A673 (cell line): ENCODE measurements at regions not wholly inside any gene's neighbourhood (a gene's known extent, or its start where the extent isn't known, plus 50 kb on each side); places are given as distances from the start of the nearest gene placed in this dataset.

ENCODE experiments used
- EZH2 ChIP-seq: fragments of 200-600 bp; sonication (generic); IDR thresholded peaks from 2 replicates; pipeline ENCODE4 v1.6.1; 2017; ENCODE audit warnings: borderline replicate concordance, low read depth, mild to moderate bottlenecking, mixed read lengths, antibody characterized with exemption, low read length; ENCODE audit not compliant: poor library complexity, severe bottlenecking
- TF ChIP-seq, protein P1 (sequence below): fragments of 300-800, 200-600 bp; sonication (generic); conservative IDR thresholded peaks from 2 replicates; pipeline ENCODE4 v1.5.1; 2017; ENCODE audit warnings: low read depth, mild to moderate bottlenecking, antibody characterized with exemption, low read length, moderate library complexity, mixed read lengths

- TF ChIP-seq, protein P1, sequence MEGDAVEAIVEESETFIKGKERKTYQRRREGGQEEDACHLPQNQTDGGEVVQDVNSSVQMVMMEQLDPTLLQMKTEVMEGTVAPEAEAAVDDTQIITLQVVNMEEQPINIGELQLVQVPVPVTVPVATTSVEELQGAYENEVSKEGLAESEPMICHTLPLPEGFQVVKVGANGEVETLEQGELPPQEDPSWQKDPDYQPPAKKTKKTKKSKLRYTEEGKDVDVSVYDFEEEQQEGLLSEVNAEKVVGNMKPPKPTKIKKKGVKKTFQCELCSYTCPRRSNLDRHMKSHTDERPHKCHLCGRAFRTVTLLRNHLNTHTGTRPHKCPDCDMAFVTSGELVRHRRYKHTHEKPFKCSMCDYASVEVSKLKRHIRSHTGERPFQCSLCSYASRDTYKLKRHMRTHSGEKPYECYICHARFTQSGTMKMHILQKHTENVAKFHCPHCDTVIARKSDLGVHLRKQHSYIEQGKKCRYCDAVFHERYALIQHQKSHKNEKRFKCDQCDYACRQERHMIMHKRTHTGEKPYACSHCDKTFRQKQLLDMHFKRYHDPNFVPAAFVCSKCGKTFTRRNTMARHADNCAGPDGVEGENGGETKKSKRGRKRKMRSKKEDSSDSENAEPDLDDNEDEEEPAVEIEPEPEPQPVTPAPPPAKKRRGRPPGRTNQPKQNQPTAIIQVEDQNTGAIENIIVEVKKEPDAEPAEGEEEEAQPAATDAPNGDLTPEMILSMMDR = no peak
- TF ChIP-seq EZH2 = no peak
Measured at GRCh38 chr10:108384378-108384777, 1219.9 kb upstream of the SORCS1 start.
